ENCODE measurements at regions not wholly inside any gene's neighbourhood (a gene's known extent, or its start where the extent isn't known, plus 50 kb on each side); places are given as distances from the start of the nearest gene placed in this dataset.
"Not testable (repeated sequence)": the region's sequence is repeated elsewhere in the genome, so short reads cannot be mapped to it uniquely, and the experiment has no call there.

DNA sequence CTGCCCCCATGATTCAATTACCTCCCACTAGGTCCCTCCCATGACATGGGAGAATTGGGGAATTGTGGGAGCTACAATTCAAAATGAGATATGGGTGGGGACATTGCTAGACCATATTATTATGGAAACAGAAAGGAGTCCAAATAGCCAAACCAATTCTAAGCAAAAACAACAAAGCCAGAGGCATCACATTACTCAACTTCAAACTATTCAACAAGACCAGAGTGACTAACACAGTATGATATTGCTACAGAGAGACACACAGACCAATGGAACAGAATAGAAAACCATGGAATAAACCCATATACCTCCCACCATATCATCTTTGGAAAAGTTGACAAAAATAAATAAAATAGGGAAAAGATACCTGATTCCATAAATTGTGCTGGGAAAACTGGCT lies 710.5 kb upstream of the CDH9 start:
- Mint-ChIP-seq H3K36me3 (ENCODE audit: low read depth) (no peaks in the 10 kb centered on the region), H3K4me3 (no peak overlapping the region), H3K27ac (no peak overlapping the region), H3K4me1 (no peaks in the 10 kb centered on the region), H3K27me3 (no peaks in the 10 kb centered on the region), H3K9me3 (peaks cover 14% of the 10 kb centered on the region)
- no peak for ATAC-seq (replicated peaks)

DNA sequence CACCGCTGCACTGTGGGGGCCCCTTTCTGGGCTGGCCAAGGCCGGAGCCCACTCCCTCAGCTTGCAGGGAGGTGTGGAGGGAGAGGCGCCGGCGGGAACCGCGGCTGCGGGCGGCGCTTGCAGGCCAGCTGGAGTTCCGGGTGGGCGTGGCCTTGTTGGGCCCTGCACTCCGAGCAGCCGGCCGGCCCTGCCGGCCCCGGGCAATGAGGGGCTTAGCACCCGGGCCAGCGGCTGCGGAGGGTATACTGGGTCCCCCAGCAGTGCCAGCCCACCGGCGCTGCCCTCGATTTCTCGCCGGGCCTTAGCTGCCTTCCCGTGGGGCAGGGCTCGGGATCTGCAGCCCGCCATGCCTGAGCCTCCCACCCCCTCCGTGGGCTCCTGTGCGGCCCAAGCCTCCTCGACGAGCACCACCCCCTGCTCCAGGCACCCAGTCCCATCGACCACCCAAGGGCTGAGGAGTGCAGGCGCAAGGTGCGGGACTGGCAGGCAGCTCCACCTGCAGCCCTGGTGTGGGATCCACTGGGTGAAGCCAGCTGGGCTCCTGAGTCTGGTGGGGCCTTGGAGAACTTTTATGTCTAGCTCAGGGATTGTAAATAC lies 705.1 kb upstream of the CDH9 start:
- H3K27me3 Mint-ChIP-seq, H3K4me1 Mint-ChIP-seq: not testable (repeated sequence)

GRCh38 chr5:27742805-27743204 lies 704.4 kb upstream of the CDH9 start:
- H3K27ac Mint-ChIP-seq = no peak overlapping the region
- H3K9me3 Mint-ChIP-seq = peaks cover 7% of the 10 kb centered on the region
- no peaks in the 10 kb centered on the region for H3K27me3 Mint-ChIP-seq
- H3K4me3 Mint-ChIP-seq = no peak overlapping the region
- no peaks in the 10 kb centered on the region for H3K36me3 Mint-ChIP-seq (ENCODE audit: low read depth)
- ATAC-seq (replicated peaks) = no peak
- no peaks in the 10 kb centered on the region for H3K4me1 Mint-ChIP-seq

More for the DNA sequence above, 705.1 kb upstream of the CDH9 start:
- not testable (repeated sequence) for ATAC-seq (replicated peaks); H3K9me3 Mint-ChIP-seq; H3K27ac Mint-ChIP-seq; H3K4me3 Mint-ChIP-seq; H3K36me3 Mint-ChIP-seq (ENCODE audit: low read depth)

GRCh38 chr5:27734838-27735237 lies 696.5 kb upstream of the CDH9 start:
- Mint-ChIP-seq H3K4me3 (no peak overlapping the region), H3K27ac (no peak overlapping the region), H3K9me3 (peaks cover 3% of the 10 kb centered on the region), H3K36me3 (ENCODE audit: low read depth) (no peaks in the 10 kb centered on the region), H3K27me3 (no peaks in the 10 kb centered on the region), H3K4me1 (no peaks in the 10 kb centered on the region)
- ATAC-seq (replicated peaks) = no peak

GRCh38 chr5:27733237-27733636 lies 694.9 kb upstream of the CDH9 start:
- H3K27ac Mint-ChIP-seq = no peak overlapping the region

GRCh38 chr5:27727254-27727653 lies 688.9 kb upstream of the CDH9 start:
- Mint-ChIP-seq H3K4me3 (no peak overlapping the region), H3K4me1 (no peaks in the 10 kb centered on the region), H3K36me3 (ENCODE audit: low read depth) (no peaks in the 10 kb centered on the region), H3K27me3 (no peaks in the 10 kb centered on the region), H3K9me3 (peaks cover 4% of the 10 kb centered on the region), H3K27ac (no peak overlapping the region)
- no peak for ATAC-seq (replicated peaks)

More at GRCh38 chr5:27733237-27733636, 694.9 kb upstream of the CDH9 start:
- H3K27me3 Mint-ChIP-seq = no peaks in the 10 kb centered on the region
- H3K9me3 Mint-ChIP-seq = peaks cover 3% of the 10 kb centered on the region
- ATAC-seq (replicated peaks) = no peak
- no peak overlapping the region for H3K4me3 Mint-ChIP-seq
- H3K4me1 Mint-ChIP-seq = no peaks in the 10 kb centered on the region
- H3K36me3 Mint-ChIP-seq (ENCODE audit: low read depth) = no peaks in the 10 kb centered on the region

DNA sequence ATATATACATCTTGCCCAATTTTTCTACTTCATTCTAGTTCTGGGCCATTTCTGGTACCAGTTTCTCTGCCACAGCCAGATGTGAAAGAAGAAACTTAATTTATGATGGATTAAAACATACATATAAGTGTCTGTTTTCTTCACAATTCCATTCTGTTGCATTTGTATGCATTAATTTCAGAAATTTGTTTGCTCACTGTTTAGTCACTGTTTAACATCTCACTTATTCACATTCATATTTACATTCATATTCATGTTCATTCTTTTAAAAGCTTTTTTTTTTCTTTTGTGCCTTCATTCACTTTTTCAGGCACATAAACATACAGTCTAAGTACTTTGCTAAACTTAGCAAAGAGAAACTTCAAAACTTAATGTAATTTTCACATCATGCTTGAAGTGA lies 684.0 kb upstream of the CDH9 start:
- H3K4me1 Mint-ChIP-seq = no peaks in the 10 kb centered on the region
- H3K36me3 Mint-ChIP-seq (ENCODE audit: low read depth) = no peaks in the 10 kb centered on the region
- peaks cover 8% of the 10 kb centered on the region for H3K9me3 Mint-ChIP-seq
- H3K4me3 Mint-ChIP-seq = no peak overlapping the region
- H3K27me3 Mint-ChIP-seq = no peaks in the 10 kb centered on the region
- ATAC-seq (replicated peaks) = no peak
- no peak overlapping the region for H3K27ac Mint-ChIP-seq

GRCh38 chr5:27708534-27708933 lies 670.1 kb upstream of the CDH9 start:
- Mint-ChIP-seq H3K4me1 (no peaks in the 10 kb centered on the region), H3K27me3 (no peaks in the 10 kb centered on the region), H3K4me3 (no peak overlapping the region), H3K9me3 (peaks cover 8% of the 10 kb centered on the region), H3K27ac (no peak overlapping the region), H3K36me3 (ENCODE audit: low read depth) (no peaks in the 10 kb centered on the region)
- ATAC-seq (replicated peaks) = no peak

- no peak overlapping the region for H3K4me3 Mint-ChIP-seq
- H3K4me1 Mint-ChIP-seq = no peaks in the 10 kb centered on the region
- no peaks in the 10 kb centered on the region for H3K36me3 Mint-ChIP-seq (ENCODE audit: low read depth)
- no peak for ATAC-seq (replicated peaks)
- H3K27me3 Mint-ChIP-seq = no peaks in the 10 kb centered on the region
- H3K9me3 Mint-ChIP-seq = peaks cover 17% of the 10 kb centered on the region
- no peak overlapping the region for H3K27ac Mint-ChIP-seq
Measured at GRCh38 chr5:27706832-27707231, 668.4 kb upstream of the CDH9 start.

DNA sequence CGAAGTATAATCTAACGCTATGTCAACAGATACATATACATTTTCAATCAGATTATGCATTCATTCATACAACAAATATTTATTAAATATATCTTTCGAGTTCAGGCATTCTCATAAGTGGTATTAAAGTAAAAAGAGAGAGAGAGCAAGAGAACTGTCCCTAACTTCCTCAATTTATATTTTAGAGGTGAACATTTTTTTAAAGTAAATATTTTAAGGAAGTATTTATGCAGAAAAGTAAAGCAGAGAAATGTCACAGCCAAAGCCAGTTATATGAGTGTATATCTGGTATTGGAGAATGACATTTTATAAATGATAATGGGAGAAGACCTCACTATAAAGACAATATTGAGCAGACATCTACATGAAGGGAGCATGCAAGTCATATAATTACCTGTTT lies 667.3 kb upstream of the CDH9 start:
- ATAC-seq (replicated peaks) = no peak
- Mint-ChIP-seq H3K36me3 (ENCODE audit: low read depth) (no peaks in the 10 kb centered on the region), H3K9me3 (peaks cover 9% of the 10 kb centered on the region), H3K27me3 (no peaks in the 10 kb centered on the region), H3K27ac (no peak overlapping the region), H3K4me3 (no peak overlapping the region), H3K4me1 (no peaks in the 10 kb centered on the region)

DNA sequence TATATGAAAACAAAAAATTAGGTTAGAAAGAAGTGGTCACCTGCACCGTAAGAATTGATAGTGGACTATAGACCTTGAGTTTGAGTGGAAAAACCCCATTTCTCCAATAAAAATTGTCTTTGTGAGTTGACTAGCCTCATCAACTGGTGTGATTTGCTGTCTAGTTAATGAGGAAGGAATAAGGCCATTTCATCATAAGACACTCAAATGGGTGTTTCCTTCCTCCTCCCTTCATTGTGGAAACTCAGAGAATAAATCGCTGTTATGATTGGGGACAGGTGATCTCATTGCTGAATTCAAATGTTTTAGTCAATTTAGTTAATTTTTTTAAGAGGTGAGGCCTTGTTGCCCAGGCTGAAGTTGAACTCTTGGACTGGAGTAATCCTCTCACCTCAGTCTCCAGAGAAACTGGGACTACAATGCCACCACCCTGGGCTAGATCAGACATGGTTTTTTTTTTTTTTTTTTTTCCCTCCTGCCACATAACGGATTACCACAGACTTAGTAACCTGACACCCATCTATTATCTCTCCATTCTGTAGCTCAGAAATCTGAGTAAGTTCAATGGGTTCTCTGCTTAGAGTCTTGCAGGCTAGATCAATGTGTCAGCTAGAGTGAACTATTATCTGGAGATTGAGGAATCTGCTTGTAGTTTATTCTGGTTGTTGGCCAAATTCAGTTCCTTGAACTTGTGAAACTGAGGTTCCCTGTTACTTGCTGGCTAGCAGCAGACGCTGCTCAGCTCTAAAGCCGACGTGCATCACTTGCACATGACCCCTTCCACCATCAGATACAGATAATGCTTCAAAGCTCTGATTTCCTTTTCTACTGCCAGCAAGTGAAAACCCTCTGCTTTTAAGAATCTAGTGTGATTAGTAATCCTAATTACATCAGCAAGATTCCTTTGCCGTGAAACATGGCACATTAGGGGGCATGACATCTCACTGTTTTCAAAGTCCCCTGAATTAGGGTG lies 663.8 kb upstream of the CDH9 start:
- Mint-ChIP-seq H3K4me1 (no peaks in the 10 kb centered on the region), H3K9me3 (peaks cover 9% of the 10 kb centered on the region), H3K27me3 (no peaks in the 10 kb centered on the region), H3K27ac (no peak overlapping the region), H3K4me3 (no peak overlapping the region), H3K36me3 (ENCODE audit: low read depth) (no peaks in the 10 kb centered on the region)
- no peak for ATAC-seq (replicated peaks)

GRCh38 chr5:27700526-27700925 lies 662.1 kb upstream of the CDH9 start:
- Mint-ChIP-seq H3K27ac (no peak overlapping the region), H3K4me3 (no peak overlapping the region), H3K27me3 (no peaks in the 10 kb centered on the region), H3K4me1 (no peaks in the 10 kb centered on the region), H3K36me3 (ENCODE audit: low read depth) (no peaks in the 10 kb centered on the region), H3K9me3 (peaks cover 15% of the 10 kb centered on the region)
- no peak for ATAC-seq (replicated peaks)

DNA sequence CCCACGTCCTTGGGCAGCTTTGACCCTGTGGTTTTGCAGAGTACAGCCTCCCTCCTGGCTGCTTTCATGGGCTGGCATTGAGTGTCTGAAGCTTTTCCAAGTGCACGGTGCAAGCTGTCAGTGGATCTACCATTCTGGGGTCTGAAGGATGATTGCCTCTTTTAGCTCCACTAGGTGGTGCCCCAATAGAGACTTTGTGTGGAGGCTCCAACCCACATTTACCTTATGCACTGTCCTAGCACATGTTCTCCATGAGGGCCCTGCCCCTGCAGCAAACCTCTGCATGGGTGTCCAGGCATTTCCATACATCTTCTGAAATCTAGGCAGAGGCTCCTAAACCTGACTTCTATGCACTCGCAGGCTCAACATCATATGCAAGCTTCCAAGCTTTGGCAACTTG lies 644.2 kb upstream of the CDH9 start:
- H3K4me3 Mint-ChIP-seq = no peak overlapping the region
- H3K4me1 Mint-ChIP-seq = no peaks in the 10 kb centered on the region
- no peak for ATAC-seq (replicated peaks)
- H3K27me3 Mint-ChIP-seq = no peaks in the 10 kb centered on the region
- H3K27ac Mint-ChIP-seq = no peak overlapping the region
- peaks cover 11% of the 10 kb centered on the region for H3K9me3 Mint-ChIP-seq
- H3K36me3 Mint-ChIP-seq (ENCODE audit: low read depth) = no peaks in the 10 kb centered on the region

GRCh38 chr5:27652505-27652904 lies 614.1 kb upstream of the CDH9 start:
- H3K4me1 Mint-ChIP-seq = no peaks in the 10 kb centered on the region
- H3K4me3 Mint-ChIP-seq = no peak overlapping the region
- peaks cover 13% of the 10 kb centered on the region for H3K9me3 Mint-ChIP-seq
- H3K36me3 Mint-ChIP-seq (ENCODE audit: low read depth) = no peaks in the 10 kb centered on the region
- no peak for ATAC-seq (replicated peaks)
- no peaks in the 10 kb centered on the region for H3K27me3 Mint-ChIP-seq
- H3K27ac Mint-ChIP-seq = no peak overlapping the region

DNA sequence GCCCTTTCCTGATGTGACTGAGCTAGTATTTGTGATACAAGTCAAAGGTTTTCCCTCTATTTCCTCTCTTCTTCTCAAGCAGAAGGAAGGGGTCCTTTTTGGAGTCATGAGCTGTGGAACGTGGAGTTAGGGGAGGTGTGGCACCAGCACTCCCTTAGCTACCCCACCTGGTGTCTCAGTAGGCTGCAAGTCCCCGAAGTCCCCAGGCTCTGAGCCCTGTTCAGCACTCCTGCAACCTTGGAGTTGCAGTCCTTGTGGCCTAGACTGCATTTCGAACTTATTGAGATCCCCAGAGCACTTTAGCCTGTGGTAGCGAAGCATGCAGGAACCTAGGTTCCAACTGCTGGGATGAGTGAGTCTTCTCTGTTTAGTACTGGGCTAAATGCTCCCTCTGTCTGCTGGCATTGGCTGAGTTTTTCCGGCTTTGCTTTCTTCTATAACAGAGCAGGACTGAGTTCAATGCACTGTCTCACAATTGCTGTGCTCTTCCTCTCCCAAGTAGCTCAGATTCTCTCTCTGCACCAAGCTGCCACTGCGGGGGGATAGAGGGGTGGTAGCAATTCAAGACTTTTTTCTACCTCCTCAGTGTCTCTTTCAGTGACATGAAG lies 600.7 kb upstream of the CDH9 start:
- no peak overlapping the region for H3K4me3 Mint-ChIP-seq
- H3K27me3 Mint-ChIP-seq = no peaks in the 10 kb centered on the region
- H3K36me3 Mint-ChIP-seq (ENCODE audit: low read depth) = no peaks in the 10 kb centered on the region
- H3K9me3 Mint-ChIP-seq = peaks cover 6% of the 10 kb centered on the region
- H3K27ac Mint-ChIP-seq = no peak overlapping the region
- no peaks in the 10 kb centered on the region for H3K4me1 Mint-ChIP-seq
- ATAC-seq (replicated peaks) = no peak
